HCT116 (cell line): ENCODE measurements at regions not wholly inside any gene's neighbourhood (a gene's known extent, or its start where the extent isn't known, plus 50 kb on each side); places are given as distances from the start of the nearest gene placed in this dataset.

Experiments used
- ATAC-seq: fragments of 200-7000 bp; cut with Tn5 transposase; 2 replicates; pipeline ENCODE4 v1.9.1; 2020; ENCODE audit warnings: mild to moderate bottlenecking, moderate library complexity
- BruUV-seq: library from RNA; stranded (reverse); fragments of 400-500 nt; replicated peaks from 2 replicates; lab custom pipeline; 2021; lab: Mats Ljungman, UMichigan
- CTCF ChIA-PET: fragments of 300-600 bp; sonication (Branson Sonifier 250); formaldehyde crosslinking; loops from one replicate; lab custom pipeline; 2021; ENCODE audit warnings: antibody characterized with exemption; lab: Charles Lee
- POLR2A ChIA-PET: fragments of 300-600, 350-600 bp; sonication (Branson Sonifier 250); formaldehyde crosslinking; loops from one replicate; lab custom pipeline; 2021; ENCODE audit warnings: antibody characterized with exemption; lab: Charles Lee
- RAD21 ChIA-PET, 2 experiments: fragments of 300-600 bp; sonication (Branson Sonifier 250); formaldehyde crosslinking; loops; one replicate each; lab custom pipeline; 2023; ENCODE audit warnings: low total read pairs in 2 of 2; ENCODE audit not compliant: uncharacterized antibody in 2 of 2, unreplicated experiment in 2 of 2, low non-redundant PET in 1 of 2; lab: Charles Lee
- DNase-seq: peaks from one replicate; pipeline ENCODE4 v3.0.0-alpha.2; 2010; ENCODE audit warnings: low read depth, low spot score
- H2AFZ ChIP-seq: fragments of 200-600 bp; shearing (Covaris generic), sonication (generic); 2 replicates; pipeline ENCODE4 v1.6.1; 2017; ENCODE audit warnings: low read depth, mixed run types, mixed read lengths, antibody characterized with exemption, low read length; ENCODE audit not compliant: poor library complexity, severe bottlenecking
- H3K27ac ChIP-seq: 2 replicates; pipeline ENCODE4 v1.5.1; 2012; ENCODE audit warnings: low read depth, low read length
- H3K27me3 ChIP-seq: fragments of 200-600 bp; sonication (generic); 2 replicates; pipeline ENCODE4 v1.6.1; 2016; ENCODE audit warnings: mixed run types, low read length, mixed read lengths; ENCODE audit not compliant: insufficient read depth
- H3K36me3 ChIP-seq, 2 experiments: fragments of 200-500 bp in 1 of 2; fragments of 200-600 bp in 1 of 2; sonication (Bioruptor generic) in 1 of 2; sonication (generic) in 1 of 2; 2 replicates each; pipeline versions ENCODE4 v1.5.1 to v1.6.1; 2014 to 2016; ENCODE audit warnings: low read length in 2 of 2, inconsistent platforms in 1 of 2, mixed read lengths in 1 of 2, mixed run types in 1 of 2; ENCODE audit not compliant: insufficient read depth in 2 of 2, control insufficient read depth in 1 of 2
- H3K4me1 ChIP-seq, 2 experiments: fragments of 200-600 bp in 1 of 2; sonication (generic) in 1 of 2; 2 replicates each; pipeline versions ENCODE4 v1.5.1 to v1.6.1; 2012 to 2017; ENCODE audit warnings: low read length in 2 of 2, inconsistent platforms in 1 of 2, mild to moderate bottlenecking in 1 of 2, mixed read lengths in 1 of 2, mixed run types in 1 of 2, moderate library complexity in 1 of 2; ENCODE audit not compliant: insufficient read depth in 2 of 2, control insufficient read depth in 1 of 2
- H3K4me2 ChIP-seq: fragments of 200-600 bp; sonication (generic); 2 replicates; pipeline ENCODE4 v1.6.1; 2017; ENCODE audit warnings: mixed run types, low read length, mixed read lengths
- H3K4me3 ChIP-seq, 2 experiments: fragments of 200-600 bp in 1 of 2; sonication (generic) in 1 of 2; replicated peaks in 1 of 2; 2 replicates each; pipeline ENCODE4 v1.5.1; 2011 to 2016; ENCODE audit warnings: low read length in 2 of 2, control low read depth in 1 of 2, low read depth in 1 of 2, mild to moderate bottlenecking in 1 of 2, mixed read lengths in 1 of 2, mixed run types in 1 of 2
- H3K79me2 ChIP-seq: fragments of 200-600 bp; sonication (generic); 2 replicates; pipeline ENCODE4 v1.6.1; 2017; ENCODE audit warnings: mild to moderate bottlenecking, mixed run types, low read length, moderate library complexity, mixed read lengths; ENCODE audit not compliant: insufficient read depth
- H3K9ac ChIP-seq: fragments of 200-600 bp; sonication (generic); 2 replicates; pipeline ENCODE4 v1.6.1; 2016; ENCODE audit warnings: low read length, mixed read lengths
- H3K9me2 ChIP-seq: fragments of 200-600 bp; sonication (generic), shearing (Covaris generic); 2 replicates; pipeline ENCODE4 v1.6.1; 2017; ENCODE audit warnings: mixed run types, mild to moderate bottlenecking, moderate library complexity; ENCODE audit not compliant: insufficient read depth
- H3K9me3 ChIP-seq, 2 experiments: fragments of 200-500 bp in 1 of 2; fragments of 200-600 bp in 1 of 2; sonication (Bioruptor generic) in 1 of 2; sonication (generic) in 1 of 2; 2 replicates each; pipeline ENCODE4 v1.6.1; 2014 to 2017; ENCODE audit warnings: low read length in 2 of 2, mixed read lengths in 2 of 2, inconsistent platforms in 1 of 2, low read depth in 1 of 2, mild to moderate bottlenecking in 1 of 2, mixed run types in 1 of 2, moderate library complexity in 1 of 2; ENCODE audit not compliant: control insufficient read depth in 1 of 2, insufficient read depth in 1 of 2
- H4K20me1 ChIP-seq: fragments of 200-600 bp; sonication (generic), shearing (Covaris generic); 2 replicates; pipeline ENCODE4 v1.6.1; 2017; ENCODE audit warnings: mixed run types, mild to moderate bottlenecking, moderate library complexity; ENCODE audit not compliant: insufficient read depth
- CBX3 ChIP-seq: IDR thresholded peaks from 2 replicates; pipeline ENCODE4 v1.6.1; 2012; ENCODE audit warnings: low read depth
- CEBPB ChIP-seq: IDR thresholded peaks from 2 replicates; pipeline ENCODE4 v1.6.1; 2012; ENCODE audit warnings: low read depth
- CTCF ChIP-seq, 3 experiments: fragments of 200-600 bp in 1 of 3; sonication (generic) in 1 of 3; IDR thresholded peaks in 2 of 3; conservative IDR thresholded peaks in 1 of 3; 2 replicates each; pipeline ENCODE4 v1.5.1; 2012 to 2017; ENCODE audit warnings: low read depth in 2 of 3, low read length in 2 of 3, antibody characterized with exemption in 1 of 3, borderline replicate concordance in 1 of 3, control low read depth in 1 of 3, mild to moderate bottlenecking in 1 of 3, mixed read lengths in 1 of 3, mixed run types in 1 of 3, moderate library complexity in 1 of 3; ENCODE audit not compliant: insufficient read depth in 1 of 3
- ELF1 ChIP-seq: IDR thresholded peaks from 2 replicates; pipeline ENCODE4 v1.6.1; 2012; ENCODE audit warnings: low read depth, borderline replicate concordance
- EZH2 ChIP-seq: fragments of 200-600 bp; sonication (generic); IDR thresholded peaks from 2 replicates; pipeline ENCODE4 v1.6.1; 2017; ENCODE audit warnings: antibody characterized with exemption, mixed run types
- FOSL1 ChIP-seq: IDR thresholded peaks from 2 replicates; pipeline ENCODE4 v1.6.1; 2012; ENCODE audit warnings: low read depth
- JUND ChIP-seq: IDR thresholded peaks from 2 replicates; pipeline ENCODE4 v1.6.1; 2012
- POLR2A ChIP-seq: IDR thresholded peaks from 2 replicates; pipeline ENCODE4 v1.7.0; 2011; ENCODE audit warnings: borderline replicate concordance; ENCODE audit not compliant: insufficient read depth, insufficient read length; ENCODE audit errors: extremely low read depth
- POLR2AphosphoS5 ChIP-seq: IDR thresholded peaks from 2 replicates; pipeline ENCODE4 v1.6.1; 2011; ENCODE audit warnings: mild to moderate bottlenecking, low read depth, low read length, moderate library complexity
- RAD21 ChIP-seq: IDR thresholded peaks from 2 replicates; pipeline ENCODE4 v1.6.1; 2012; ENCODE audit warnings: low read depth, mild to moderate bottlenecking
- SIN3A ChIP-seq: IDR thresholded peaks from 2 replicates; pipeline ENCODE4 v1.6.1; 2012; ENCODE audit warnings: low read depth
- TCF7L2 ChIP-seq: IDR thresholded peaks from 2 replicates; pipeline ENCODE4 v1.7.0; 2011; ENCODE audit warnings: borderline replicate concordance, inconsistent platforms; ENCODE audit not compliant: insufficient read depth, insufficient read length; ENCODE audit errors: extremely low read depth
- YY1 ChIP-seq: IDR thresholded peaks from 2 replicates; pipeline ENCODE4 v1.6.1; 2011; ENCODE audit warnings: low read length, low read depth, moderate library complexity, mild to moderate bottlenecking; ENCODE audit not compliant: insufficient replicate concordance; ENCODE audit errors: extremely low read depth
- ZBTB33 ChIP-seq: IDR thresholded peaks from 2 replicates; pipeline ENCODE4 v1.6.1; 2011; ENCODE audit warnings: mild to moderate bottlenecking, low read length, moderate library complexity; ENCODE audit not compliant: insufficient replicate concordance; ENCODE audit errors: extremely low read depth
- ZFX ChIP-seq: fragments of 450-650 bp; IDR thresholded peaks from 2 replicates; pipeline ENCODE4 v1.6.1; 2017
- intact Hi-C: fragments of 100-400 bp; cut with micrococcal nuclease; formaldehyde crosslinking; loops from 2 replicates; pipeline ENCODE4 v1.10.0; 2022
- TF ChIP-seq, protein P1 (sequence below): IDR thresholded peaks from 2 replicates; pipeline ENCODE4 v1.6.1; 2012
- TF ChIP-seq, protein P2 (sequence below): IDR thresholded peaks from 2 replicates; pipeline ENCODE4 v1.6.1; 2012

- Histone ChIP-seq H4K20me1 (no peaks in the 10 kb centered on the region), H3K9me2 (no peaks in the 10 kb centered on the region), H3K4me1 (no peaks in the 10 kb centered on the region), H2AFZ (no peak overlapping the region), H3K4me2 (no peak overlapping the region), H3K9me3 (no peaks in the 10 kb centered on the region), H3K27me3 (no peaks in the 10 kb centered on the region), H3K36me3 (no peaks in the 10 kb centered on the region), H3K79me2 (no peaks in the 10 kb centered on the region), H3K4me3 (no peak overlapping the region), H3K27ac (no peak overlapping the region), H3K9ac (no peak overlapping the region)
- DNase-seq (no peak), ATAC-seq (no peak)
- ChIA-PET CTCF (no interaction called here), RAD21 (no interaction called here), POLR2A (no interaction called here)
- TF ChIP-seq RAD21 (no peak), ZBTB33 (no peak), FOSL1 (no peak), POLR2A (no peak), ZFX (no peak), SIN3A (no peak), CBX3 (no peak), CTCF (IDR thresholded peaks at IDR 0.05 in 2 of 3, conservative IDR thresholded peaks at IDR 0.05 in 1 of 3; ENCODE audit: borderline replicate concordance in 1 of 3, insufficient read depth in 1 of 3, low read depth in 2 of 3, low read length in 2 of 3) (no peak), CEBPB (no peak), POLR2AphosphoS5 (no peak), YY1 (no peak), JUND (no peak), ELF1 (no peak), EZH2 (no peak), TCF7L2 (no peak)
- TF ChIP-seq, protein P1, sequence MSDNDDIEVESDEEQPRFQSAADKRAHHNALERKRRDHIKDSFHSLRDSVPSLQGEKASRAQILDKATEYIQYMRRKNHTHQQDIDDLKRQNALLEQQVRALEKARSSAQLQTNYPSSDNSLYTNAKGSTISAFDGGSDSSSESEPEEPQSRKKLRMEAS: no peak
- TF ChIP-seq, protein P2, sequence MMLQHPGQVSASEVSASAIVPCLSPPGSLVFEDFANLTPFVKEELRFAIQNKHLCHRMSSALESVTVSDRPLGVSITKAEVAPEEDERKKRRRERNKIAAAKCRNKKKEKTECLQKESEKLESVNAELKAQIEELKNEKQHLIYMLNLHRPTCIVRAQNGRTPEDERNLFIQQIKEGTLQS: no peak
- intact Hi-C loops: no loop called here
- BruUV-seq: no TSS peak
Measured at GRCh38 chr6:134593887-134594286, 276.0 kb upstream of the SGK1 start.
